Karpas-422 (cell line): ENCODE measurements at regions not wholly inside any gene's neighbourhood (a gene's known extent, or its start where the extent isn't known, plus 50 kb on each side); places are given as distances from the start of the nearest gene placed in this dataset.

Experiments used
- DNase-seq: peaks from one replicate; pipeline ENCODE4 v3.0.0-alpha.2; 2015
- H2AFZ ChIP-seq: fragments of 200-600 bp; sonication (generic); 2 replicates; pipeline ENCODE4 v1.6.1; 2014; ENCODE audit warnings: antibody characterized with exemption, low read length, mixed read lengths
- H3K27ac ChIP-seq: fragments of 200-600 bp; sonication (generic); 2 replicates; pipeline ENCODE4 v1.5.1; 2014; ENCODE audit warnings: mild to moderate bottlenecking, low read length, moderate library complexity
- H3K27me3 ChIP-seq: fragments of 200-600 bp; sonication (generic); 2 replicates; pipeline ENCODE4 v1.6.1; 2014; ENCODE audit warnings: low read length, mixed read lengths
- H3K36me3 ChIP-seq: fragments of 200-600 bp; sonication (generic); 2 replicates; pipeline ENCODE4 v1.6.1; 2014; ENCODE audit warnings: low read length, mixed read lengths; ENCODE audit not compliant: insufficient read depth
- H3K4me1 ChIP-seq: fragments of 200-600 bp; sonication (generic); 2 replicates; pipeline ENCODE4 v1.6.1; 2014; ENCODE audit warnings: mild to moderate bottlenecking, low read length, mixed read lengths
- H3K4me2 ChIP-seq: fragments of 200-600 bp; sonication (generic); 2 replicates; pipeline ENCODE4 v1.6.1; 2014; ENCODE audit warnings: low read length, low read depth, mild to moderate bottlenecking; ENCODE audit not compliant: poor library complexity, severe bottlenecking
- H3K4me3 ChIP-seq: fragments of 200-600 bp; sonication (generic); 2 replicates; pipeline ENCODE4 v1.5.1; 2014; ENCODE audit warnings: mild to moderate bottlenecking, antibody characterized with exemption, low read length, mixed read lengths
- H3K79me2 ChIP-seq: fragments of 200-600 bp; sonication (generic); 2 replicates; pipeline ENCODE4 v1.6.1; 2014; ENCODE audit warnings: mild to moderate bottlenecking, low read length, mixed read lengths
- H3K9ac ChIP-seq: fragments of 200-600 bp; sonication (generic); 2 replicates; pipeline ENCODE4 v1.6.0; 2014; ENCODE audit warnings: low read length
- H3K9me2 ChIP-seq: fragments of 200-600 bp; sonication (generic), shearing (Covaris generic); replicated peaks from 2 replicates; pipeline ENCODE4 v1.6.0; 2014; ENCODE audit warnings: mild to moderate bottlenecking, low read length, moderate library complexity; ENCODE audit not compliant: insufficient read depth
- H3K9me3 ChIP-seq: fragments of 300-700, 200-600 bp; sonication (generic); 2 replicates; pipeline ENCODE4 v1.6.1; 2014; ENCODE audit warnings: low read length, mixed read lengths
- H4K20me1 ChIP-seq: fragments of 200-600 bp; sonication (generic); 2 replicates; pipeline ENCODE4 v1.6.1; 2014; ENCODE audit warnings: mild to moderate bottlenecking, antibody characterized with exemption, low read length, low read depth; ENCODE audit not compliant: insufficient read depth

DNA sequence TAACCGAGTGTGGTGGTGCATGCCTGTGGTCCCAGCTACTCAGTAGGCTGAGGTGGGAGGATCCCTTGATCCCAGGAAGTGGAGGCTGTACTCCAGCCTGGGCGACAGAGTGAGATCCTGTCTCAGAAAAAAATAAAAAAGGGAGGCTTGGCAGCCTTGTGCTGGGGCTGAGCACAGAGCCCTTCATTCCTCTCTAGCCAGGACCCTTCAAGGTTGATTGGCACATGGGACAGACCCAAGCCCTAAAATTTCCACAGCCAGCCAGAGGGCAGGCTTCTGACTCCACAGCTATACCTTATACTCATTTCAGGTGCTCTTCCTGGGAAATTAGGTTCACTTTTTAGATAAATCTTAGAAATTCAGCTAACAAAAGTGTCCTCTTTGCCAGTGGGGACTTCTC, 553.0 kb upstream of the CPEB2 start:
- Histone ChIP-seq H3K27ac (no peak overlapping the region), H3K27me3 (no peaks in the 10 kb centered on the region), H3K9ac (no peak overlapping the region), H4K20me1 (no peaks in the 10 kb centered on the region), H3K4me2 (no peak overlapping the region), H3K4me1 (no peaks in the 10 kb centered on the region), H3K4me3 (no peak overlapping the region), H3K9me3 (no peaks in the 10 kb centered on the region), H3K79me2 (no peaks in the 10 kb centered on the region), H2AFZ (no peak overlapping the region), H3K36me3 (no peaks in the 10 kb centered on the region), H3K9me2 (no peaks in the 10 kb centered on the region)
- DNase-seq: no peak

- H3K9me3 ChIP-seq: no peaks in the 10 kb centered on the region
Measured at GRCh38 chr4:14452001-14452400, 550.3 kb upstream of the CPEB2 start.

DNA sequence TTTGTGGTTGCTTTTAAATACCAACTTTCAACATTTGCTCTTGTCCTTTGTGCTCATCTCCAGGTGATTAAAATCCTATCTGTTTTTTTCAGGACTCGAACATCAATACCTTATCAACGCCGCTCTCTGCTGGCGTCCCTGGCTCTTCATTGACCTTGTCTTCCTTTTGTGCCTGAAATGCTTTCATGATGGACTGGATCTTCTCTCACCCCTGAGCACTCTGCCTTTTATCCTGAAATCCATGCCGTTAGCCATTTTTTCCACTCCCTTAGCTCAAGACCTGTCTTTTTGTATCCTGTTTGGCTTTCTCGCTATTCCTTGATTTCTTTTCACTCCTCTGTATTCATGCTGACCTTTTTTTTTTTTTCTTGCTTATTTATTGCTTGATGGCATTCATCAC, 549.5 kb upstream of the CPEB2 start:
- no peaks in the 10 kb centered on the region for H3K79me2 ChIP-seq
- H3K9ac ChIP-seq: no peak overlapping the region
- no peak overlapping the region for H3K4me3 ChIP-seq
- no peak overlapping the region for H2AFZ ChIP-seq
- H3K27ac ChIP-seq: no peak overlapping the region
- H3K9me3 ChIP-seq: no peaks in the 10 kb centered on the region
- H3K27me3 ChIP-seq: no peaks in the 10 kb centered on the region
- H3K4me1 ChIP-seq: no peaks in the 10 kb centered on the region
- H3K9me2 ChIP-seq: no peaks in the 10 kb centered on the region
- no peaks in the 10 kb centered on the region for H3K36me3 ChIP-seq
- H3K4me2 ChIP-seq: no peak overlapping the region
- DNase-seq: no peak
- H4K20me1 ChIP-seq: no peaks in the 10 kb centered on the region

More at GRCh38 chr4:14452001-14452400, 550.3 kb upstream of the CPEB2 start:
- no peak overlapping the region for H3K27ac ChIP-seq
- no peak overlapping the region for H3K4me2 ChIP-seq
- H4K20me1 ChIP-seq: no peaks in the 10 kb centered on the region
- H3K4me3 ChIP-seq: no peak overlapping the region
- H3K9me2 ChIP-seq: no peaks in the 10 kb centered on the region
- no peaks in the 10 kb centered on the region for H3K27me3 ChIP-seq
- no peaks in the 10 kb centered on the region for H3K79me2 ChIP-seq
- no peak overlapping the region for H2AFZ ChIP-seq
- H3K4me1 ChIP-seq: no peaks in the 10 kb centered on the region
- H3K9ac ChIP-seq: no peak overlapping the region
- no peaks in the 10 kb centered on the region for H3K36me3 ChIP-seq
- DNase-seq: no peak

- Histone ChIP-seq H3K9me2 (peaks cover 8% of the 10 kb centered on the region; the same call in 1 of the 2 replicates), H3K27ac (no peak overlapping the region), H3K4me3 (no peak overlapping the region), H3K27me3 (no peaks in the 10 kb centered on the region), H4K20me1 (no peaks in the 10 kb centered on the region), H3K9me3 (no peaks in the 10 kb centered on the region), H3K9ac (no peak overlapping the region), H3K36me3 (no peaks in the 10 kb centered on the region), H3K4me1 (no peaks in the 10 kb centered on the region), H3K4me2 (no peak overlapping the region), H2AFZ (no peak overlapping the region), H3K79me2 (no peaks in the 10 kb centered on the region)
- DNase-seq: no peak
Measured at GRCh38 chr4:14458463-14458862, 543.8 kb upstream of the CPEB2 start.

DNA sequence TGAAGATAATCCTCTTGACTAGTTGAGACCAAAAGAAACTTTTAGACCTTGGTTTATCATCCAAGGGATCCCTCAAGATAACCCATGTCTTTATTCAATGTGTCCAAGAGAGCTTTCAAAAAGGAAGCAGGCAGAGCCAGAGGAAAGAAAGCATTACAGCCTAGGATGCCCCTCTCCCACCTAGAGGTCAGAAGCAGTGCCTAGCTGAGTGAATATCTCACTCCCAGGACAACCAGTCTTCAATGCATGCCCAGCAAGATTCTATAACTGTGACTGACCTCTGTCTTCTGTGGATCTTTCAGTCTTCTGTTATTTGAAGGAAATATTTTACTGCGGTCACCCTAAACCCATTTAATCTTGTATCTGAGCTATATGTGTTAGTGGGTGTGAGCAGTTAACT, 537.2 kb upstream of the CPEB2 start:
- no peak overlapping the region for H3K27ac ChIP-seq
- H3K4me3 ChIP-seq: no peak overlapping the region
- H3K9me3 ChIP-seq: no peaks in the 10 kb centered on the region
- no peaks in the 10 kb centered on the region for H3K4me1 ChIP-seq
- no peaks in the 10 kb centered on the region for H3K36me3 ChIP-seq
- H3K79me2 ChIP-seq: no peaks in the 10 kb centered on the region
- H3K4me2 ChIP-seq: no peak overlapping the region
- H3K27me3 ChIP-seq: no peaks in the 10 kb centered on the region
- DNase-seq: no peak
- no peaks in the 10 kb centered on the region for H4K20me1 ChIP-seq
- H2AFZ ChIP-seq: no peak overlapping the region
- no peak overlapping the region for H3K9ac ChIP-seq
- H3K9me2 ChIP-seq: peaks cover 8% of the 10 kb centered on the region; the same call in 1 of the 2 replicates

GRCh38 chr4:14465507-14465906, 536.8 kb upstream of the CPEB2 start:
- no peak for DNase-seq
- Histone ChIP-seq H3K79me2 (no peaks in the 10 kb centered on the region), H3K27me3 (no peaks in the 10 kb centered on the region), H3K4me3 (no peak overlapping the region), H3K9ac (no peak overlapping the region), H3K9me2 (peaks cover 8% of the 10 kb centered on the region; the same call in 1 of the 2 replicates), H3K9me3 (no peaks in the 10 kb centered on the region), H3K4me1 (no peaks in the 10 kb centered on the region), H2AFZ (no peak overlapping the region), H3K27ac (no peak overlapping the region), H3K4me2 (no peak overlapping the region), H3K36me3 (no peaks in the 10 kb centered on the region), H4K20me1 (no peaks in the 10 kb centered on the region)

GRCh38 chr4:14478504-14478903, 523.8 kb upstream of the CPEB2 start:
- Histone ChIP-seq H2AFZ (no peak overlapping the region), H3K4me3 (no peak overlapping the region), H3K4me1 (no peaks in the 10 kb centered on the region), H3K27ac (no peak overlapping the region), H3K27me3 (no peaks in the 10 kb centered on the region), H3K36me3 (no peaks in the 10 kb centered on the region), H3K9me2 (no peaks in the 10 kb centered on the region), H3K4me2 (no peak overlapping the region), H3K9me3 (0 out of 2 replicates have a peak, but pooled peaks cover 2% of the 10 kb centered on the region), H4K20me1 (no peaks in the 10 kb centered on the region), H3K9ac (no peak overlapping the region), H3K79me2 (no peaks in the 10 kb centered on the region)
- no peak for DNase-seq

- Histone ChIP-seq H3K4me2 (no peak overlapping the region), H4K20me1 (no peaks in the 10 kb centered on the region), H3K9me3 (no peaks in the 10 kb centered on the region), H3K4me1 (no peaks in the 10 kb centered on the region), H3K36me3 (no peaks in the 10 kb centered on the region), H3K79me2 (no peaks in the 10 kb centered on the region), H2AFZ (no peak overlapping the region), H3K9ac (no peak overlapping the region), H3K27me3 (no peaks in the 10 kb centered on the region), H3K4me3 (no peak overlapping the region), H3K27ac (no peak overlapping the region), H3K9me2 (no peaks in the 10 kb centered on the region; the same call in 1 of the 2 replicates)
- DNase-seq: no peak
Measured at GRCh38 chr4:14496408-14496807, 505.9 kb upstream of the CPEB2 start.

DNA sequence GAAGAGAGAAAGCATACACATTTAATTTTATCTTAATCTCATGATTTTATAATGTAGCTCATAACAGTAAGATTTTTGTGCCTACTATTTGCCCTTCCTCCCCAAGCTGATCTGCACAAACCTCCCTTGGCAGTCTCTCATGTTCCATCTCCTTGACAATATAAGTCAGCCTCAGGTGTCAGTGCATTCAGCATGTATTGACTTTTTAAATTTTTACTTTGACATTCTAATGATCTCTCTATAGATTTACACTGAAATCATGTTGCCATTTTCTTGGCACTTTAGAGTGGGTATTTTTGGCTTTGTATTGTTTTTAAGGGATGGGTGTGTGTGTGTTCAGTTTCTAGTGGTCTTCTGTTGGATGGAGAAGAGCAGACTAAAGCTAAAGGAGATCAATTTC, 505.3 kb upstream of the CPEB2 start:
- Histone ChIP-seq H3K9ac (no peak overlapping the region), H3K27ac (no peak overlapping the region), H3K4me2 (no peak overlapping the region), H3K4me1 (no peaks in the 10 kb centered on the region), H3K9me3 (no peaks in the 10 kb centered on the region), H3K36me3 (no peaks in the 10 kb centered on the region), H3K27me3 (no peaks in the 10 kb centered on the region), H3K4me3 (no peak overlapping the region), H2AFZ (no peak overlapping the region), H3K79me2 (no peaks in the 10 kb centered on the region), H3K9me2 (no peaks in the 10 kb centered on the region; the same call in 1 of the 2 replicates), H4K20me1 (no peaks in the 10 kb centered on the region)
- DNase-seq: no peak
